HCT116 (cell line): ENCODE measurements at regions not wholly inside any gene's neighbourhood (a gene's known extent, or its start where the extent isn't known, plus 50 kb on each side); places are given as distances from the start of the nearest gene placed in this dataset.

Experiments used
- ATAC-seq: fragments of 200-7000 bp; cut with Tn5 transposase; 2 replicates; pipeline ENCODE4 v1.9.1; 2020; ENCODE audit warnings: mild to moderate bottlenecking, moderate library complexity
- BruUV-seq: library from RNA; stranded (reverse); fragments of 400-500 nt; replicated peaks from 2 replicates; lab custom pipeline; 2021; lab: Mats Ljungman, UMichigan
- CTCF ChIA-PET: fragments of 300-600 bp; sonication (Branson Sonifier 250); formaldehyde crosslinking; loops from one replicate; lab custom pipeline; 2021; ENCODE audit warnings: antibody characterized with exemption; lab: Charles Lee
- POLR2A ChIA-PET: fragments of 300-600, 350-600 bp; sonication (Branson Sonifier 250); formaldehyde crosslinking; loops from one replicate; lab custom pipeline; 2021; ENCODE audit warnings: antibody characterized with exemption; lab: Charles Lee
- RAD21 ChIA-PET, 2 experiments: fragments of 300-600 bp; sonication (Branson Sonifier 250); formaldehyde crosslinking; loops; one replicate each; lab custom pipeline; 2023; ENCODE audit warnings: low total read pairs in 2 of 2; ENCODE audit not compliant: uncharacterized antibody in 2 of 2, unreplicated experiment in 2 of 2, low non-redundant PET in 1 of 2; lab: Charles Lee
- DNase-seq: peaks from one replicate; pipeline ENCODE4 v3.0.0-alpha.2; 2010; ENCODE audit warnings: low read depth, low spot score
- H2AFZ ChIP-seq: fragments of 200-600 bp; shearing (Covaris generic), sonication (generic); 2 replicates; pipeline ENCODE4 v1.6.1; 2017; ENCODE audit warnings: low read depth, mixed run types, mixed read lengths, antibody characterized with exemption, low read length; ENCODE audit not compliant: poor library complexity, severe bottlenecking
- H3K27ac ChIP-seq: 2 replicates; pipeline ENCODE4 v1.5.1; 2012; ENCODE audit warnings: low read depth, low read length
- H3K27me3 ChIP-seq: fragments of 200-600 bp; sonication (generic); 2 replicates; pipeline ENCODE4 v1.6.1; 2016; ENCODE audit warnings: mixed run types, low read length, mixed read lengths; ENCODE audit not compliant: insufficient read depth
- H3K36me3 ChIP-seq, 2 experiments: fragments of 200-500 bp in 1 of 2; fragments of 200-600 bp in 1 of 2; sonication (Bioruptor generic) in 1 of 2; sonication (generic) in 1 of 2; 2 replicates each; pipeline versions ENCODE4 v1.5.1 to v1.6.1; 2014 to 2016; ENCODE audit warnings: low read length in 2 of 2, inconsistent platforms in 1 of 2, mixed read lengths in 1 of 2, mixed run types in 1 of 2; ENCODE audit not compliant: insufficient read depth in 2 of 2, control insufficient read depth in 1 of 2
- H3K4me1 ChIP-seq, 2 experiments: fragments of 200-600 bp in 1 of 2; sonication (generic) in 1 of 2; 2 replicates each; pipeline versions ENCODE4 v1.5.1 to v1.6.1; 2012 to 2017; ENCODE audit warnings: low read length in 2 of 2, inconsistent platforms in 1 of 2, mild to moderate bottlenecking in 1 of 2, mixed read lengths in 1 of 2, mixed run types in 1 of 2, moderate library complexity in 1 of 2; ENCODE audit not compliant: insufficient read depth in 2 of 2, control insufficient read depth in 1 of 2
- H3K4me2 ChIP-seq: fragments of 200-600 bp; sonication (generic); 2 replicates; pipeline ENCODE4 v1.6.1; 2017; ENCODE audit warnings: mixed run types, low read length, mixed read lengths
- H3K4me3 ChIP-seq, 2 experiments: fragments of 200-600 bp in 1 of 2; sonication (generic) in 1 of 2; replicated peaks in 1 of 2; 2 replicates each; pipeline ENCODE4 v1.5.1; 2011 to 2016; ENCODE audit warnings: low read length in 2 of 2, control low read depth in 1 of 2, low read depth in 1 of 2, mild to moderate bottlenecking in 1 of 2, mixed read lengths in 1 of 2, mixed run types in 1 of 2
- H3K79me2 ChIP-seq: fragments of 200-600 bp; sonication (generic); 2 replicates; pipeline ENCODE4 v1.6.1; 2017; ENCODE audit warnings: mild to moderate bottlenecking, mixed run types, low read length, moderate library complexity, mixed read lengths; ENCODE audit not compliant: insufficient read depth
- H3K9ac ChIP-seq: fragments of 200-600 bp; sonication (generic); 2 replicates; pipeline ENCODE4 v1.6.1; 2016; ENCODE audit warnings: low read length, mixed read lengths
- H3K9me2 ChIP-seq: fragments of 200-600 bp; sonication (generic), shearing (Covaris generic); 2 replicates; pipeline ENCODE4 v1.6.1; 2017; ENCODE audit warnings: mixed run types, mild to moderate bottlenecking, moderate library complexity; ENCODE audit not compliant: insufficient read depth
- H3K9me3 ChIP-seq, 2 experiments: fragments of 200-500 bp in 1 of 2; fragments of 200-600 bp in 1 of 2; sonication (Bioruptor generic) in 1 of 2; sonication (generic) in 1 of 2; 2 replicates each; pipeline ENCODE4 v1.6.1; 2014 to 2017; ENCODE audit warnings: low read length in 2 of 2, mixed read lengths in 2 of 2, inconsistent platforms in 1 of 2, low read depth in 1 of 2, mild to moderate bottlenecking in 1 of 2, mixed run types in 1 of 2, moderate library complexity in 1 of 2; ENCODE audit not compliant: control insufficient read depth in 1 of 2, insufficient read depth in 1 of 2
- H4K20me1 ChIP-seq: fragments of 200-600 bp; sonication (generic), shearing (Covaris generic); 2 replicates; pipeline ENCODE4 v1.6.1; 2017; ENCODE audit warnings: mixed run types, mild to moderate bottlenecking, moderate library complexity; ENCODE audit not compliant: insufficient read depth
- CBX3 ChIP-seq: IDR thresholded peaks from 2 replicates; pipeline ENCODE4 v1.6.1; 2012; ENCODE audit warnings: low read depth
- CTCF ChIP-seq, 3 experiments: fragments of 200-600 bp in 1 of 3; sonication (generic) in 1 of 3; IDR thresholded peaks in 2 of 3; conservative IDR thresholded peaks in 1 of 3; 2 replicates each; pipeline ENCODE4 v1.5.1; 2012 to 2017; ENCODE audit warnings: low read depth in 2 of 3, low read length in 2 of 3, antibody characterized with exemption in 1 of 3, borderline replicate concordance in 1 of 3, control low read depth in 1 of 3, mild to moderate bottlenecking in 1 of 3, mixed read lengths in 1 of 3, mixed run types in 1 of 3, moderate library complexity in 1 of 3; ENCODE audit not compliant: insufficient read depth in 1 of 3
- EZH2 ChIP-seq: fragments of 200-600 bp; sonication (generic); IDR thresholded peaks from 2 replicates; pipeline ENCODE4 v1.6.1; 2017; ENCODE audit warnings: antibody characterized with exemption, mixed run types
- JUND ChIP-seq: IDR thresholded peaks from 2 replicates; pipeline ENCODE4 v1.6.1; 2012
- RAD21 ChIP-seq: IDR thresholded peaks from 2 replicates; pipeline ENCODE4 v1.6.1; 2012; ENCODE audit warnings: low read depth, mild to moderate bottlenecking
- SRF ChIP-seq: IDR thresholded peaks from 2 replicates; pipeline ENCODE4 v1.6.1; 2012; ENCODE audit warnings: low read depth
- TCF7L2 ChIP-seq: IDR thresholded peaks from 2 replicates; pipeline ENCODE4 v1.7.0; 2011; ENCODE audit warnings: borderline replicate concordance, inconsistent platforms; ENCODE audit not compliant: insufficient read depth, insufficient read length; ENCODE audit errors: extremely low read depth
- ZFX ChIP-seq: fragments of 450-650 bp; IDR thresholded peaks from 2 replicates; pipeline ENCODE4 v1.6.1; 2017
- intact Hi-C: fragments of 100-400 bp; cut with micrococcal nuclease; formaldehyde crosslinking; loops from 2 replicates; pipeline ENCODE4 v1.10.0; 2022
- TF ChIP-seq, protein P1 (sequence below): IDR thresholded peaks from 2 replicates; pipeline ENCODE4 v1.6.1; 2012; ENCODE audit warnings: low read depth

GRCh38 chr3:124455891-124456290, 274.4 kb upstream of the UMPS start:
- ChIA-PET POLR2A (no interaction called here), RAD21 (no interaction called here), CTCF (no interaction called here)
- Histone ChIP-seq H3K4me1 (no peaks in the 10 kb centered on the region), H3K9me2 (no peaks in the 10 kb centered on the region), H3K9me3 (no peaks in the 10 kb centered on the region), H3K79me2 (no peaks in the 10 kb centered on the region), H3K27ac (no peak overlapping the region), H2AFZ (no peak overlapping the region), H3K27me3 (peaks cover 43% of the 10 kb centered on the region; the same call in 1 of the 2 replicates), H3K36me3 (no peaks in the 10 kb centered on the region), H3K4me2 (no peak overlapping the region), H3K4me3 (no peak overlapping the region), H3K9ac (no peak overlapping the region), H4K20me1 (no peaks in the 10 kb centered on the region)
- intact Hi-C loops: no loop called here
- ATAC-seq (no peak), DNase-seq (no peak)
- TF ChIP-seq EZH2 (no peak), RAD21 (no peak), CTCF (IDR thresholded peaks at IDR 0.05 in 2 of 3, conservative IDR thresholded peaks at IDR 0.05 in 1 of 3; ENCODE audit: borderline replicate concordance in 1 of 3, insufficient read depth in 1 of 3, low read depth in 2 of 3, low read length in 2 of 3) (no peak), JUND (no peak), SRF (no peak), TCF7L2 (no peak), ZFX (no peak), CBX3 (no peak)
- TF ChIP-seq, protein P1, sequence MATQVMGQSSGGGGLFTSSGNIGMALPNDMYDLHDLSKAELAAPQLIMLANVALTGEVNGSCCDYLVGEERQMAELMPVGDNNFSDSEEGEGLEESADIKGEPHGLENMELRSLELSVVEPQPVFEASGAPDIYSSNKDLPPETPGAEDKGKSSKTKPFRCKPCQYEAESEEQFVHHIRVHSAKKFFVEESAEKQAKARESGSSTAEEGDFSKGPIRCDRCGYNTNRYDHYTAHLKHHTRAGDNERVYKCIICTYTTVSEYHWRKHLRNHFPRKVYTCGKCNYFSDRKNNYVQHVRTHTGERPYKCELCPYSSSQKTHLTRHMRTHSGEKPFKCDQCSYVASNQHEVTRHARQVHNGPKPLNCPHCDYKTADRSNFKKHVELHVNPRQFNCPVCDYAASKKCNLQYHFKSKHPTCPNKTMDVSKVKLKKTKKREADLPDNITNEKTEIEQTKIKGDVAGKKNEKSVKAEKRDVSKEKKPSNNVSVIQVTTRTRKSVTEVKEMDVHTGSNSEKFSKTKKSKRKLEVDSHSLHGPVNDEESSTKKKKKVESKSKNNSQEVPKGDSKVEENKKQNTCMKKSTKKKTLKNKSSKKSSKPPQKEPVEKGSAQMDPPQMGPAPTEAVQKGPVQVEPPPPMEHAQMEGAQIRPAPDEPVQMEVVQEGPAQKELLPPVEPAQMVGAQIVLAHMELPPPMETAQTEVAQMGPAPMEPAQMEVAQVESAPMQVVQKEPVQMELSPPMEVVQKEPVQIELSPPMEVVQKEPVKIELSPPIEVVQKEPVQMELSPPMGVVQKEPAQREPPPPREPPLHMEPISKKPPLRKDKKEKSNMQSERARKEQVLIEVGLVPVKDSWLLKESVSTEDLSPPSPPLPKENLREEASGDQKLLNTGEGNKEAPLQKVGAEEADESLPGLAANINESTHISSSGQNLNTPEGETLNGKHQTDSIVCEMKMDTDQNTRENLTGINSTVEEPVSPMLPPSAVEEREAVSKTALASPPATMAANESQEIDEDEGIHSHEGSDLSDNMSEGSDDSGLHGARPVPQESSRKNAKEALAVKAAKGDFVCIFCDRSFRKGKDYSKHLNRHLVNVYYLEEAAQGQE: no peak
- no TSS peak for BruUV-seq
